ENCODE measurements at regions not wholly inside any gene's neighbourhood (a gene's known extent, or its start where the extent isn't known, plus 50 kb on each side); places are given as distances from the start of the nearest gene placed in this dataset.

- DNase-seq (ENCODE audit: low read depth in 1 of 2, low spot score in 1 of 2), result no peak
Measured at GRCh38 chr3:182735672-182736071, 57.6 kb upstream of the ATP11B start.

DNA sequence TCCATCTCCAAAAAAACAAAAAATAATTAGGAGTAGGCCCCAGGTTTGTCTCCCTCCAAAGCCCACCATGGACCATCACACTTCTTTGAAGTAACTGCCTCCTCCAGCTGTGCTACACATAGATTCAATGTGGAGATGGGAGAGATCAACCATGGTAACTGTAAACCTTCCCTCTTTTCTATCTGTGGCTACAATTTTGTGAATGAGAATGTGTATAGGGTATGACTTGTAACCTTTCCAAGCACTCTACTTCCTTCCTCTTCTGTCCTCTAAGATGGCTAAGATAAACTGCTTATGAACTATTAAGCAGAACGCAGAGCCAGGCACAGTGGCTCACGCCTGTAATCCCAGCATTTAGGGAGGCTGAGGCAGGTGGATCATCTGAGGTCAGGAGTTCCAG, 55.5 kb upstream of the ATP11B start:
- no peak for DNase-seq (ENCODE audit: low read depth in 1 of 2, low spot score in 1 of 2)

DNA sequence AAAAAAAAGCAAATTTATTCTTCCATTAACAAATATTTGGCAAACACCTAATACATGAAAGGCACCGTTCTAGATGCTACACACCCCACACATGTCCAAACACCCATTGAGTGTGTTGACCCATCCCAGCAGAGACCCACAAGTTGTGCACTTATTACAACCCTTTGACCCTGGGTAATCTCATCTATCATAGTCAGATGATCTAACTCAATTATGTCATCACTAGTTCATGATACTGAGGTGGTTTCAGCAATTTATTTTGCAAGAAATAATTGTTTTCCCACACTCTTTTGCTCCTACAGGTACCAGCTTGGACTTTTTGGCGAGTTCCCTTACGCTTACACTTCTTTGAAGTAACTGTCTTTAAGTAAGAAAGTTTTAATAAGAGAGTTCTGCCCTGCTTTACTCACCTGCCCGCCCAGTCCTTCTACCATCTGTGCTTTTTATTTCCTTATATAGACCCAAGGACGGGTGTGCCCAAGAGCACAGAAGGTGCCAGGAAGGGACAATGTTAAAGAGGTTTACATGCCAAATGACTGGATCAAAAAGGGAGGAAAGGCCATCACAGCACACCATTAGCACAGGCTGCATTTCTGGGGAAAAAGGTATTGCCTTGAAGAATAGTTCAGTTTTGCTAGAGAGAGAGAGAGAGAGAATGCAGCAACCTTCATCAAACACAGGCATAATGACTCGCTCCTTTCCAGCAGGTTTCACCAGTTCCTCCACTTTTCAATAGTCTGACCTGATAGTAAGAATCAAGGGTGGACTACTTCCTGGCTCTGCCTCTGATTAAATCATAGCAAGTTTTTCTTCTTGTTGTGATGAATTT, 54.5 kb upstream of the ATP11B start:
- no peak for DNase-seq (ENCODE audit: low read depth in 1 of 2, low spot score in 1 of 2)

DNA sequence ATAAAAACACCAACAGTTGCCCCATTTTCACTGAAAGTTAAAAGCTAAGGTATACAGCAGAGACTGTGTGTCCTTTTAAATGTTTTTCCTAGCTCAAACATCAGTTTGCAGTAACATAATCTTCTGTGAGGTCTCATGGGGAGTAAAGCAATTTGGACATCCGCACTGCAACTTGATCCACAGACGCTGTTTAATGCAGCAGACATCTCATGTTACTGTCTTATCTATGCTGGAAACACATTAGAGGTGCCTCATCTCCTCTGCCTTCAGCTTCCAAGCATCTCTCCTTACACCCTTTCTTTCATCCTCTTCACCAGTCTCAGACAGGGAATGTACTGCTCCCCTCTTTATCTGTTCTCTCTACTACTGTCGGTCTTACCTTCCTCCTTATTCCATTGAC, 53.7 kb upstream of the ATP11B start:
- no peak for DNase-seq (ENCODE audit: low read depth in 1 of 2, low spot score in 1 of 2)

GRCh38 chr3:182740710-182741109, 52.6 kb upstream of the ATP11B start:
- DNase-seq (ENCODE audit: low read depth in 1 of 2, low spot score in 1 of 2), result no peak

DNA sequence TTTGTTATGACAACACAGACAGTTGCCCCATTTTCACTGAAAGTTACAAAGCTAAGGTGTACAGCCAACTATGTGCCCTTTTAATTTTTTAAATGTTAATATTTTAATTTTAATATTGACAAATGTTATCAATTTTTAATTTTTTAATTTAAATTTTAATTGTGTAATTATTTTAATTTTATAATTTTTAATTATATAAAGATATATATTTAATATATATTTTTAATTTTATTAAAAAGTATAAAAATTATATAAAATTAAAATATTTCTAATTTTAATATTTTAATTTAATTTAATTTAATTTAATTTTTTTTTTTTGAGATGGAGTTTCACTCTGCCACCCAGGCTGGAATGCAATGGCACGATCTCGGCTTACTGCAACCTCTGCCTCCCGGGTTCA, 52.1 kb upstream of the ATP11B start:
- DNase-seq (ENCODE audit: low read depth in 1 of 2, low spot score in 1 of 2), result no peak

Measured in activated T-helper 1 cell treated with anti-CD3 and anti-CD28 coated beads, Interleukin-2, amount 50 U/mL, for 16 hours (primary cell).